Body of pancreas (tissue), 4 donors: ENCODE measurements at regions not wholly inside any gene's neighbourhood (a gene's known extent, or its start where the extent isn't known, plus 50 kb on each side); places are given as distances from the start of the nearest gene placed in this dataset.

ENCODE experiments used
- CTCF ChIP-seq, 7 experiments: fragments of 450-650 bp in 4 of 7; fragments of 200-600 bp in 3 of 7; sonication (generic) in 3 of 7; IDR thresholded peaks; one replicate each; pipeline ENCODE4 v1.5.1; 2016 to 2019; ENCODE audit warnings: antibody characterized with exemption in 7 of 7
- POLR2A ChIP-seq, 3 donors: fragments of 450-650 bp; IDR thresholded peaks; one replicate each; pipeline ENCODE4 v1.6.1; 2016; ENCODE audit warnings: antibody characterized with exemption in 3 of 3, mild to moderate bottlenecking in 2 of 3

GRCh38 chr1:47679826-47680225 lies 242.0 kb downstream of the FOXD2 start:
- TF ChIP-seq CTCF (IDR thresholded peaks at IDR 0.05) (no peak), POLR2A (IDR thresholded peaks at IDR 0.05) (no peak)
